ENCODE measurements at regions not wholly inside any gene's neighbourhood (a gene's known extent, or its start where the extent isn't known, plus 50 kb on each side); places are given as distances from the start of the nearest gene placed in this dataset.

DNA sequence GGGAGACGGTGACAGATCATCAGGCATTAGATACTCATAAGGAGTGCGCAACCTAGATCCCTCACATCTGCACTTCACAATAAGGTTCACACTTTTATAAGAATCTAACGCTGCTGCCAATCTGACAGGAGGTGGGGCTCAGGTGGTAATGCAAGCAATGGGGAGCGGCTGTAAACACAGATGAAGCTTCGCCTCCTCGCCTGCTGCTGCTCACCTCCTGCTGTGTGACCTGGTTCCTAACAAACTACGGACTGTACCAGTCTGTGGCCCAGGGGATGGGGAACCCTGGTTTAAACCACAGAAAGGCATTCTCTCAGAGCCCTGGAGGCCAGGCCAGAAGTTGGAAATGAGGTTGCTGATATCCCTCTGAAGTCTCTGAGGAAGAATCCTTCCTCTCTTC is 323.6 kb downstream of the DRD1 start:
- no peak overlapping the region for H3K4me3 ChIP-seq (ENCODE audit: low read depth, low read length)
- TF ChIP-seq, protein P1, sequence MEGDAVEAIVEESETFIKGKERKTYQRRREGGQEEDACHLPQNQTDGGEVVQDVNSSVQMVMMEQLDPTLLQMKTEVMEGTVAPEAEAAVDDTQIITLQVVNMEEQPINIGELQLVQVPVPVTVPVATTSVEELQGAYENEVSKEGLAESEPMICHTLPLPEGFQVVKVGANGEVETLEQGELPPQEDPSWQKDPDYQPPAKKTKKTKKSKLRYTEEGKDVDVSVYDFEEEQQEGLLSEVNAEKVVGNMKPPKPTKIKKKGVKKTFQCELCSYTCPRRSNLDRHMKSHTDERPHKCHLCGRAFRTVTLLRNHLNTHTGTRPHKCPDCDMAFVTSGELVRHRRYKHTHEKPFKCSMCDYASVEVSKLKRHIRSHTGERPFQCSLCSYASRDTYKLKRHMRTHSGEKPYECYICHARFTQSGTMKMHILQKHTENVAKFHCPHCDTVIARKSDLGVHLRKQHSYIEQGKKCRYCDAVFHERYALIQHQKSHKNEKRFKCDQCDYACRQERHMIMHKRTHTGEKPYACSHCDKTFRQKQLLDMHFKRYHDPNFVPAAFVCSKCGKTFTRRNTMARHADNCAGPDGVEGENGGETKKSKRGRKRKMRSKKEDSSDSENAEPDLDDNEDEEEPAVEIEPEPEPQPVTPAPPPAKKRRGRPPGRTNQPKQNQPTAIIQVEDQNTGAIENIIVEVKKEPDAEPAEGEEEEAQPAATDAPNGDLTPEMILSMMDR (IDR thresholded peaks at IDR 0.05; ENCODE audit: low read depth, low read length) = no peak

DNA sequence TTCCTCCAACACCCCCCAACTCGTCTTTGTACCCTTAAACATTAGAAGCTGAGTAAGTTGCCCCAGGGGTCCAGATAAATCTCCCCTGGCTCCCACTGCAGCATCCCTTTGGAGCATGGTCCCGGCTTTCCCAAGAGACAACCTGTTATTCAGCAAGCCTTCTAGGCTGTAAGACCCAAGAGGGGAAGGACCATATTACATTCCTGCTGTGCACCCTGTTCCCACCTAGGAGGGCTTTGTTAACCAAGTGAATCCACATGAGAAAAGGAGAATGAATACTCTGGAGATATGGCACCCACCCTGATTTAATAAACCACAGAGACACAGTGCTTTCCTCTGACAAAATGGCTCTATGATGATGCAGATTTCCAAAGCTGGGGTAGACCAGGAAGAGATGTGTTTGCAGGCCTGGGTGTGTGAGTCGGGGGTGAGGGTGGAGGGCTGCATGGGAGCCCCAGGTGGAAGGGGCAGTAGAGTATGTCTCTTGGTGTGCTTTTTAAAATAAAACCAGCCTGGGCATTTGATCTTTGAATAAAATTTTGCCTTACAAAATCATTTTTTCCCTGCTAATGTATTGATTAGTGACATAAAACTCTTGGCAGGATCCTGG is 325.2 kb downstream of the DRD1 start:
- no peak overlapping the region for H3K4me3 ChIP-seq (ENCODE audit: low read depth, low read length)
- TF ChIP-seq, protein P1 (IDR thresholded peaks at IDR 0.05; ENCODE audit: low read depth, low read length) = no peak

DNA sequence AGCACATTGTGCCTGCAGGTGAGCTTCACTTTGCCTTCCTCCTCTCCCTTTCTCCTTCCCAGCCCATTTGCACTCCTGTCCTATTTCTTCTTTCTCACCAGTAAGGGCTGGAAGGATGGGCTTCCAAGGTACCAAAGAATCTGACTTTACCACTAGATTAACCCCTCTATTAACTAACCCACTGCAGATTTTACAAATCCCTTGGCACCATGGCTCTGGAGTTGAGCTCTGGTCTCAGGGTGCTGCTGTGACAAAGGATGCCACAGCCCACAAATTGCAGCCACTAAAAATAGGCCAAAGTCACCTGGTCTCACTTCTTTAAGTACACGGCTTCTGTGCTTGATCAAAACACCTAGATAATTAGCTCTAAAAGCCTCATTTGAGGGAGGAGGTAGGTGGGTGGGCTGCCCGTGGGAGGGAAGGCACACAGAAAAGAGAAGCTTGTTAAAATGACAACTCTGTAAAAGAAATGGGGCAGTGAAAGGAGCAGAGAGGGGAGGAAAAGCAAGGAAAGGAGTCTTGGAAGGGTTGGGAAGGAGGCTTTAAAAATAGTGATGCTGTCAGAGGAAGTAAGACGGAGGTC is 327.4 kb downstream of the DRD1 start:
- no peak overlapping the region for H3K4me3 ChIP-seq (ENCODE audit: low read depth, low read length)
- TF ChIP-seq, protein P1 (IDR thresholded peaks at IDR 0.05; ENCODE audit: low read depth, low read length) = no peak

DNA sequence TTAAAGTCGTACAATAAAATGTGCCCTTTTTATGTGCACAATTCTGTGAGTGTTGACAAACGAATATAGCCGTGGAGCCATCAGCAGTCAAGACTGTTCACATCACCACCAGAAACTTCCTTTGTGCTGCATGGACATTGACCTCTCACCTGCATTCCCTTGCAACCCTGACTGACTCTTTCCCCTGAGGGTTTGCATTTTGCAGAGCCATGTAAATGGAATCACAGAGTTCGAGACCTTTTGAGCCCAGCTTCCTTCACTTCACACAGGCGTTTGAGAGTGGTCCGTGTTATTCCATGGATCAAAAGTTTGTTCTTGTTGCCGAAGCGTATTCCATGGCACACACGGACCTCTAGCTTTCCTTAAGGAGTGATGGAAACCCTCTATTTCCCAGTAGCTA is 328.2 kb downstream of the DRD1 start:
- TF ChIP-seq, protein P1 (IDR thresholded peaks at IDR 0.05; ENCODE audit: low read depth, low read length) = no peak
- H3K4me3 ChIP-seq (ENCODE audit: low read depth, low read length) = no peak overlapping the region

DNA sequence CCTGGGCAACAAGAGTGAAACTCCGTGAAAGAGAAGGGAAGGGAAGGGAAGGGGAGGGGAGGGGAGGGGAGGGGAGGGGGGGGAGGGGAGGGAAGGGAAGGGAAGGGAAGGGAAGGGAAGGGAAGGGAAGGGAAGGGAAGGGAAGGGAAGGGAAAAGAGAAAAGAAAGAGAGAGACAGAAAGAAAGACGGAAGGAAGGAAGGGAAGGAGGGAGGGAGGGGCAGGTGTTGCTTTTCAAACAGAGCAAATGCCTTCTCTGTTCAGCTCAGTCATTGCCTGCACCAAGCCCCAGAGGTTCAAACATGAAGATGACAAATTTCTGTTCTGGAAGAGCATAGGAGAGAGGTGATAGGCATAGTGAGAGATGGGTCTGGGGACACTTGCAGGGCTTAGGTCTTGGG is 330.0 kb downstream of the DRD1 start:
- no peak overlapping the region for H3K4me3 ChIP-seq (ENCODE audit: low read depth, low read length)
- TF ChIP-seq, protein P1 (IDR thresholded peaks at IDR 0.05; ENCODE audit: low read depth, low read length) = no peak

DNA sequence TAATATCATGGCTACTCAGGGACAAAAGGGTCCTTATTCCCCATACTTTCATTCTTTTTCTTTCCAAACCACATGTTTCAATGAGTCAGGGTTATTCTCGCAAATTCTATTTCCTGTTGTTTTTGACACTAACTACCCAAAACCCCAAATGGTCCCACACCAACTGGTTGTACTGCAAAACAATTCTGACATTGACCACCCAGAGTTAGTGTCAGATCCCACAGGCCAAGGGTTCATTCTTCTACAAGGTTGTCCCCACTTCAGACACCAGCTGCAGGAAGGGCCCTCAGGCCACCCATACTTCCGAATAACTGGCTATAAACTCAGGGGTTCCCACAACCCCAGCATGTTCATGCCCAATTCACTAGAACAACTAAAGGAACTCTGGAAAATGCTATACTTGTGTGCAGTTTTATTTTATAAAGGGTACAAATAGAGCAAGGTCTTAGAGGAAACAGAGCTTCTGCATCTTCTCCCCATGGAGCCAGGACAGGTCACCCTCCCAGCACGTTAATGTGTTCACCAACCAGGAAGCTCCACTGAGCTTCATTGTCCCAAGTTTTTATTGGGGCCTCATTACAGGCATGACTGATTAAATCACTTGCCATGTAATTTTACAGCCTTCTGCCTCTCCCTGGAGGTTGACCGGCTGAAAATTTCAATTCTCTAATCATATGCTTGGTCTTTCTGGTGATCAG is 334.8 kb downstream of the DRD1 start:
- H3K4me3 ChIP-seq (ENCODE audit: low read depth, low read length) = no peak overlapping the region
- TF ChIP-seq, protein P1 (IDR thresholded peaks at IDR 0.05; ENCODE audit: low read depth, low read length) = no peak

DNA sequence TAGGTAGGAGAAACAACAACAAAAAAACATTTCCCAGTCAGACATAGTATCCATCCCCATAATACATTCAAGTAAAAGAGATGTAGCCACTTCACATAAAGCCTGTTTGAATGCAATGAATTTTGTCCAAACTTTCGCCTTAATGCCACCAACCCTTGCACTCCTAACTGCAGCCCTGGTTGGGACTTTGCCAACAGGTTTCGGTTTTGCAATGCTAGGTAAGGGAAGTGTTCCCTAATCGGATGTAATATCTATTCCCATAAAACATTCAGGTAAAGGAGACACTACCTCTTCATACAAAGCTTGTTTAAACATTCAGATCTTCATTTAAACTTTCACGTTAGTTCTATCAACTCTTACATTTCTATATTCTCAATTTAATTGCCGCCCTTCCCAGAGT is 336.1 kb downstream of the DRD1 start:
- TF ChIP-seq, protein P1 (IDR thresholded peaks at IDR 0.05; ENCODE audit: low read depth, low read length) = no peak
- H3K4me3 ChIP-seq (ENCODE audit: low read depth, low read length) = no peak overlapping the region
